HT-29 (cell line): ENCODE measurements at regions not wholly inside any gene's neighbourhood (a gene's known extent, or its start where the extent isn't known, plus 50 kb on each side); places are given as distances from the start of the nearest gene placed in this dataset.
"Not testable (repeated sequence)": the region's sequence is repeated elsewhere in the genome, so short reads cannot be mapped to it uniquely, and the experiment has no call there.

ENCODE experiments used
- DNase-seq: peaks from one replicate; pipeline ENCODE4 v3.0.0-alpha.2; 2015; ENCODE audit warnings: low spot score

GRCh38 chr14:30069536-30069935 is 141.9 kb upstream of the PRKD1 start:
- no peak for DNase-seq

DNA sequence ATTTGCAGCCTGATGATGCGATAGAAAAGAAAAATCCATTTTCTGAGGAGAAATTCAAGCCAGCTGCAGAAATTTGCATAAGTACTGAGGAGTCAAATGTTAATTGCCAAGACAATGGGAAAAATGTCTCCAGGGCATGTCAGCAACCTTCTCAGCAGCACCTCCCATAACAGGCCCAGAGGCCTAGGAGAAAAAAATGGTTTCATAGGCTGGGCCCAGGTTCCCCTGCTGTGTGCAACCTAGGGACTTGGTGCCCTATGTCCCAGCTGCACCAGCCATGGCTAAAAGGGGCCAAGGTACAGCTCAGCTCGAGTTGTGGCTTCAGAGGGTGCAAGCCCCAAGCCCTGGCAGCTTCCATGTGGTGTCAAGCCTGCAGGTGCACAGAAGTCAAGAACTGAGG is 144.8 kb upstream of the PRKD1 start:
- not testable (repeated sequence) for DNase-seq

DNA sequence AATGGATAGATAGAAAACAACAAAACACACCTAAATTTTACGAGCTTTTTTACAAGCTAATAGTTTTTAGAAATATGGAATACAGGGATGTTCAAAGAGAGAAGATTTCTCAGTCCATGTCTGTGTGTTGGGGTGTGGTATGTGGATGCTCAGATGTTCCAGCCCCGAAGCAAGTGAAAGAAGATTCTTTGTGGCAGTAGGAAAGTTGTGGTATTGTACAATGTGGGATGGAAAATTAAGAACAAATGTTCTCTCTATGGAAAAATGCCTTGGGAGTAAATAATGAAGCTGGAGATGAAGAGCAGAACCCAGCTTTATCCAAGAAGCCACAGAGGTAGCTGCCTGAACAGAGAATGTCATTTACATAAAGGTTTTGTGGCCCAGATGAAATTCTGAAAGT is 150.3 kb upstream of the PRKD1 start:
- DNase-seq, result no peak

GRCh38 chr14:30078811-30079402 is 151.3 kb upstream of the PRKD1 start:
- no peak for DNase-seq

DNA sequence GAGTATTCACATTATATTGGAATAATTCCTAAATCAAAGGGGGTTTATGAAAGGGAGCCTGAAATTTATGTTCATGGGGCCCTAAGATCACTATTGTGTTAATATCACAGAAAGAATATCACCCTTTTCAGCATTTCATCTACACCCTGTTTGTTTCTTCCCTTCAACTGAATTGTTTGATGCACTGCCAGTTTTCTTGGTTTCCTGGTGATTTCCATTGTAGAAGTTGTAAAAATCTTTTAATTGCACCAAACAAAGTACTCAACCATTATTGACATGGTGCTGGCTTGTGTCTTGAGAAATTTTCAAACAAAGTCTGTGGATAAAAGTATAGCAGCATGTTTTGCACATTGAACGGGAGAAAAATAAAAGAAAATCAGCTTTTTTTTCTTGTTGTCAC is 154.8 kb upstream of the PRKD1 start:
- DNase-seq, result no peak

DNA sequence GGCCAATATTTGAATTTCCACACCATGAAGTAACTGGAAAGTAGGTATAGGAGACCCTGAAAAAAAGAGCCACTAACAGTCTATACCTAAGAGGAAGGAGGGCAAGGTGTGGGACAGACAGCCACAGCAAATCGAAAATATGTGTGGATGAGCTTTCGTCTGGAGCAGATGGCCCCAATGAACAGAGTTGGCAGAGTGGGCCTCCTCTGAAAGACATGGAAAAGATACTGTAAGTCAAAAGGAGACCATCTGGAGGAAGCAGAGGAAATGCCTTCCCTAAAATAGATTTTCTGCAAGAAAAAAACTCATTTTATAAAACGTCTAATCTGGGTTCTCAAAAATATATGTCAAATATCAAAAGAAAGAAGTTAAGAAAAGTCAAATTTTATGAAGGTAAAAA is 157.2 kb upstream of the PRKD1 start:
- DNase-seq, result no peak

GRCh38 chr14:30085943-30086342 is 158.3 kb upstream of the PRKD1 start:
- no peak for DNase-seq

GRCh38 chr14:30088620-30089019 is 161.0 kb upstream of the PRKD1 start:
- DNase-seq, result no peak

DNA sequence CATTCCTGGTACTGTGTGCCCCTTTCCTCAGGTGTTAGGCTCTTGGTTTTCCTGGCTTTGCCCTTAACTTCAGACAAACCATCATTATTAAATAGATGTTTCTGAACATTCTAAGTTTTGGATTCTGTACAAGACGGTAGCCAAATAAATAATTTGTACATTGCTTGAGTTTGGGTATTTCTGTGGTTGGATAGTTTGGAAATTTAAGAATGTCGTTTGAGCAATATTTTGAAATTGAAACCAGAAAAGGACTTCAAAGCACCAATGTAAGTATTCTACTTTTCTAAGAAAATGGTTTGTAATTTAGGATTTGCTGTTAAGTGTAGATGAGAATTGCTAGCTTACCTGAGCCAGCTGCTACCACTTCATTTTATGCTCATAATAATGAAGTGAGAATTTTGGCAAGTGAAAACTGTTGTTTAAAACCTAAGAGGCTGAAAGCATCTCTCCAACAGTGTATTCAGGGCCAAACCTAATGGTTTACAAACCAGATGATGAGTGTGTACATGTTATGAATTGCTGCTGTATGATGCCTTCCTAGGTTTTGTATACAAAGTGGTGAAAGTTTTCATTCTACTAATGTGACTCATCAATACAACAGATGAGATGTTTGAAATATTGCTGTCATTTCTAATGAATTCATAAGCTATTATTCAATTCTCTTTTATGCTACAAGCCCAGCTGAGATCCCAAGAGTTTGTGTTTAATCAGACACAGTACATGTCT is 181.5 kb upstream of the PRKD1 start:
- DNase-seq, result no peak

GRCh38 chr14:30114051-30114450 is 186.4 kb upstream of the PRKD1 start:
- no peak for DNase-seq

DNA sequence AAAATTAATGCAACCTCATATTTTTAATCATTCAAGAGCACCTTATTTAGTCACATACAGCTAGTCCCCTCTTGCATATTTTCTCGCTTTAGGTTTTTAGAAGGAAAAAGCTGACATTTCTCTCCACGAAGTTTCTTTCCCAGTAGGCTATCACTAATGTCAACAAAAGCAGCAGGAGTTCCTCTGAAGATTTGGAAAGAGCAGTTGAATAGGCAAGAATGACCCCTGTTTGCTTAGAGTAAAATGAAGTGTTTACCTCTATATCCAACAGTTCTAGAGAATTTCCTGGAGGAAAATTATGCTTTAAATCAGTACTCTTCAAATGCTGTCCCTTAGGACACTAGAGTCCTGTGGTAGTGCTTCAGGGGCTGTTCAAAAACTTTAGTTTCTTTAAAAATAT is 188.1 kb upstream of the PRKD1 start:
- DNase-seq, result no peak

DNA sequence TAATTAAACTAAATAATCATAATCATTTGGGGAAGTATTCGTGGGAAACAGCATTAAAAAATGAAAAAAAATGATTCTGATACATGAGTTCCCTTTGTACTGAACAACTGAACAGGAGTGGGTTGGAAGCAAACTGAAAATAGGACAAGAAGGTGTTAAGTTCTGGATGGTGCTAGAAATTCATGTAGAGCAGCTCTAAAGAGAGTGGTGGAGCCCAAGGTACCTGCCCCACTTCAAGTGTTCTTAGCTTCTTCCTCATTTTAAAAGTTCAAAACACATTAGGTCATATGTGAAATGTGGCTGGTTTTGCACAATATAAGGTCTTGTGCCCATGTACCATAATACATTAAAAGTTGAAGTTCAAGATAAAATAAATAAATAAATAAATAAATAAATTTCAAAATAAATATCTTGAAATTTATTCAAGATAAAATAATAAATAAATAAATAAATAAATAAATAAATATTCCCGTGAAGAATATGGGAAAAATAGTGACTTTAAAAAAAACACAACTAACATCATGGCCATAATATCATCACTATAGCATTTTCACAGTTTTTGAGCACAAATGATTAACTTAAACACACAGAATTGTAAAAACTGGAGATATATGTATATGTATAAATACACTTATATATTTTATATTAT is 191.5 kb upstream of the PRKD1 start:
- DNase-seq, result no peak

- DNase-seq, result no peak
These were observed 197.8 kb upstream of the PRKD1 start for GRCh38 chr14:30125322-30125979.

GRCh38 chr14:30129807-30130206 is 202.2 kb upstream of the PRKD1 start:
- DNase-seq, result no peak

DNA sequence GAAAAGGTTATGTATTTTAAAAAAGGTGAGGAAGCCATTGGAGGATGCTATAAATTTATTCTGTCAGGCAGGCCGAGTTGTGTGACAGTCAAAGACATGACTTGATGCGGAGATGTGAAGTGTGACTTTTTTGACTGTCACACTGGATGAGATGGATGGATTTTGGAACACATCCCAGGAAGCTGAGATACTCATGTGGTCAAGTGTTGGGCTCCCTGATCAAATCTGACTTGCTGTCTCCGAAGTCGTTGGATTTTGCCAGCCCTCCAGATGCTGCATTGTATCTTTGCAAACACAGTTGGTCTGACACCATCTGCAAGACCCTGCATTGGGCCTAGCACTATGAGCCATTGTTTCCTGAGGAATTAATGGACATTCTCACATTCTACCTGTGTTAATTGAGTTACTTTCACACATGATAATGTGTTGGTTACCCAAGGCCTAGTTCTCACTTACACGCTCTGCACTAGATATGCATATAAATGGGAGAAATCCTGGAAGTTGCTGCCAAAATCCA is 204.0 kb upstream of the PRKD1 start:
- no peak for DNase-seq

DNA sequence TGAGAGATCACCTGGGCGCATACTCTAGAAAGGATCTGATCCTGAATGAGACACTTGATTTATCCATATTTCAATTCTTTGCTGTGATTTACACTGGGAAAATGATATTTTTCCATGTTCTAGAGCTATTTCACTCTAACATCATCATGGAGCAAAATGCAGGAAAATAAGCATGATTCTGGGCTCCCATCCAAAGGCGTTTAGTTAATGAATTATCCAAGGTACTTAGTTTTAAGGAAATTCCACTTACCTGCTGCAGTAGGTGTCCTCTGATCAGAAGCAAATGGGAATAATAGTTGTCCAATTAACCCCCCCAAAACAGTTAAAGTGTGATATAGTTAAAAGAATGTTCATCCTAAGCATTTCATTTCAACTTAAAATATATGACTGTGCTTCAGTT is 204.5 kb upstream of the PRKD1 start:
- DNase-seq, result no peak

GRCh38 chr14:30134936-30135335 is 207.3 kb upstream of the PRKD1 start:
- DNase-seq, result no peak

- DNase-seq, result no peak
These were observed 210.9 kb upstream of the PRKD1 start for GRCh38 chr14:30138567-30138966.

DNA sequence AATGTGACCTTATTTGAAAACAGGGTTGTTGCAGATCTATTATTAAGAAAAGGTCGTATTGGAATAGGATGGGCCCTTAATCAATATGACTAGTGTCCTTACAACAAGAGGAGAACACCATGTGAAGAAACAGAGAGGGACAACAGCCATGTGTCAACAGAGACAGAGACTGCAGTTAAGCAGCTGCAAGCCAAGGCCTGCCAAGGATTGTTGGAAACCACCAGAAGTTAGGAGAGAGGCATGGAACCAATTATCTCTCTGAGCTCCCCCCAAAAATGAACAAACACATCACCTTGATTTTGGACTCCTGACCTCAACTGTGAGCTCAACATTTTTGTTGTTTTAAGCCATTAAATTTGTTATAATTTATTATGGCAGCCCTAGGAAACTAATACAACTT is 214.6 kb upstream of the PRKD1 start:
- DNase-seq, result no peak

- DNase-seq, result no peak
These were observed 216.0 kb upstream of the PRKD1 start for GRCh38 chr14:30143627-30144026.

DNA sequence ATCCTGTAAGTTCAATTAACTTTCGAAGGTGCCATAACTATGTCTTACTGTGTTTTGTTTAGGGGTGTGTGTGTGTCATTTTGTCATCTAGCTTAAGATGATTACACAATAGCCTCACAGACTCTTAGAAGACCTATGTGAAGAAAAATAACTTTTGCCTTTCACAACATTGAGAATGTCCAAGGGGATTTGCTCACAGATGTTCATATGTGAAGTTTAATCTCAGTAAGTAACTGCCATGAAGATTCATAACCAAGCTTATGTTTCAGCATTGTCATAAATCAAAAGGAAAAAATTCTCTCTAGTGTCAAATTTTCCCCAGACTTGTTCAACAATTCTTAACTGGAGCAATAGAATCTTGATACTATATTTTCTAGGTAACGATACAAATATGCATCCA is 226.1 kb upstream of the PRKD1 start:
- DNase-seq, result no peak

DNA sequence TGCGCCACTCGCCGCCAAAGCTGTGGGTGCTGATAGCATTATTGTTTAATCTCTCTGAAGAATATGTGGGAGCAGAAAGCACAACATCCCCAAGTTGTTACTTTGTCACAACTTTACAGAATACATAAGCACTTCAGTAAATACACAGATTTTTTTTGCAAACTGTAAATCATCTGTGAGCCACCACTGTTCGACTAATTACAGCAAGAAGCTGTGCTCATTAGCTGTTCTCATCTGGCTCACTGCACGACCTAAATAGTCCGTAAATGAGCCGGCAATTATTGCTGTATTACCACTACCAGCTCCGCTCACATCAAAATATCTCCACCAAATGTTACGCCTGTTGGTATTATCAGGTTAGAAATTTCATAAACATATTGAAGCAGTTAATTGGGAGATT is 228.9 kb upstream of the PRKD1 start:
- DNase-seq, result no peak
